GM18517 (cell line): ENCODE measurements at regions not wholly inside any gene's neighbourhood (a gene's known extent, or its start where the extent isn't known, plus 50 kb on each side); places are given as distances from the start of the nearest gene placed in this dataset.
"Not testable (repeated sequence)": the region's sequence is repeated elsewhere in the genome, so short reads cannot be mapped to it uniquely, and the experiment has no call there.

ENCODE experiments used
- ATAC-seq: cut with Tn5 transposase; IDR thresholded peaks from one replicate; pipeline ENCODE4 v1.9.1; 2021; ENCODE audit warnings: mild to moderate bottlenecking, moderate library complexity; ENCODE audit not compliant: unreplicated experiment

GRCh38 chrX:3972104-3972858 is 258.8 kb upstream of the PRKX start:
- ATAC-seq = not testable (repeated sequence)

- no peak for ATAC-seq
These were observed 255.3 kb upstream of the PRKX start for GRCh38 chrX:3968749-3969148.

GRCh38 chrX:3963980-3964379 is 250.5 kb upstream of the PRKX start:
- peak; percentile 88 for ATAC-seq

- ATAC-seq = peak; percentile 47
These were observed 249.3 kb upstream of the PRKX start for GRCh38 chrX:3962511-3963311.

- no peak for ATAC-seq
These were observed 247.5 kb upstream of the PRKX start for GRCh38 chrX:3960952-3961351.

- no peak for ATAC-seq
These were observed 238.4 kb upstream of the PRKX start for GRCh38 chrX:3951859-3952258.

GRCh38 chrX:3950373-3950772 is 236.9 kb upstream of the PRKX start:
- ATAC-seq = no peak

GRCh38 chrX:3943965-3944364 is 230.5 kb upstream of the PRKX start:
- ATAC-seq = no peak

GRCh38 chrX:3940000-3940610 is 226.7 kb upstream of the PRKX start:
- ATAC-seq = no peak

GRCh38 chrX:3938587-3938986 is 225.1 kb upstream of the PRKX start:
- no peak for ATAC-seq

GRCh38 chrX:3935196-3935595 is 221.7 kb upstream of the PRKX start:
- ATAC-seq = not testable (repeated sequence)

GRCh38 chrX:3920424-3921017 is 207.1 kb upstream of the PRKX start:
- peak; percentile 96 for ATAC-seq

GRCh38 chrX:3919668-3920423 is 206.4 kb upstream of the PRKX start:
- peak; percentile 37 for ATAC-seq

- not testable (repeated sequence) for ATAC-seq
These were observed 201.4 kb upstream of the PRKX start for GRCh38 chrX:3914813-3915212.

- not testable (repeated sequence) for ATAC-seq
These were observed 200.6 kb upstream of the PRKX start for GRCh38 chrX:3914059-3914458.

- ATAC-seq = not testable (repeated sequence)
These were observed 197.6 kb upstream of the PRKX start for GRCh38 chrX:3911012-3911411.

GRCh38 chrX:3910611-3911010 is 197.2 kb upstream of the PRKX start:
- ATAC-seq = not testable (repeated sequence)

GRCh38 chrX:3905522-3906258 is 192.2 kb upstream of the PRKX start:
- ATAC-seq = not testable (repeated sequence)

GRCh38 chrX:3902222-3902621 is 188.8 kb upstream of the PRKX start:
- ATAC-seq = not testable (repeated sequence)

- not testable (repeated sequence) for ATAC-seq
These were observed 183.3 kb upstream of the PRKX start for GRCh38 chrX:3896755-3897154.
